ENCODE measurements at regions not wholly inside any gene's neighbourhood (a gene's known extent, or its start where the extent isn't known, plus 50 kb on each side); places are given as distances from the start of the nearest gene placed in this dataset.

GRCh38 chr21:35229290-35229689 is 180.2 kb upstream of the RUNX1 start:
- no peak for ATAC-seq (replicated peaks)
- Mint-ChIP-seq H3K4me3 (no peak overlapping the region), H3K27me3 (peaks cover 4 to 7% of the 10 kb centered on the region in 2 donors), H3K9me3 (peaks cover 0 to 2% of the 10 kb centered on the region in 2 donors), H3K27ac (no peak overlapping the region), H3K36me3 (peaks cover 3% of the 10 kb centered on the region in 2 donors), H3K4me1 (peaks cover 26 to 47% of the 10 kb centered on the region in 2 donors)
- DNase-seq, result no peak

- Mint-ChIP-seq H3K9me3 (peaks cover 0 to 2% of the 10 kb centered on the region in 2 donors), H3K27ac (peak overlapping the region; percentile 93), H3K4me3 (peak overlapping the region; percentile 56 to 80), H3K36me3 (peaks cover 3% of the 10 kb centered on the region in 2 donors), H3K27me3 (peaks cover 4 to 7% of the 10 kb centered on the region in 2 donors), H3K4me1 (peaks cover 30 to 50% of the 10 kb centered on the region in 2 donors)
- ATAC-seq (replicated peaks) (peak; percentile 64 to 76), DNase-seq (peak; percentile 58)
These were observed 178.7 kb upstream of the RUNX1 start for GRCh38 chr21:35227786-35228185.

GRCh38 chr21:35226968-35227744 is 178.1 kb upstream of the RUNX1 start:
- peak; percentile 84 for ATAC-seq (replicated peaks)
- Mint-ChIP-seq H3K4me3 (peak overlapping the region; percentile 64 to 80), H3K27ac (peak overlapping the region; percentile 93), H3K9me3 (peaks cover 0 to 2% of the 10 kb centered on the region in 2 donors), H3K4me1 (peaks cover 35 to 53% of the 10 kb centered on the region in 2 donors), H3K27me3 (peaks cover 2 to 4% of the 10 kb centered on the region in 2 donors), H3K36me3 (peaks cover 3% of the 10 kb centered on the region in 2 donors)
- DNase-seq, result peak; percentile 66

GRCh38 chr21:35226328-35226727 is 177.2 kb upstream of the RUNX1 start:
- ATAC-seq (replicated peaks), result no peak
- H3K9me3 Mint-ChIP-seq, result peaks cover 0 to 2% of the 10 kb centered on the region in 2 donors

GRCh38 chr21:35225573-35225972 is 176.5 kb upstream of the RUNX1 start:
- Mint-ChIP-seq H3K36me3 (peaks cover 3% of the 10 kb centered on the region in 2 donors), H3K27me3 (peaks cover 0 to 4% of the 10 kb centered on the region in 2 donors), H3K4me3 (no peak overlapping the region), H3K4me1 (peaks cover 34 to 53% of the 10 kb centered on the region in 2 donors), H3K9me3 (peaks cover 0 to 2% of the 10 kb centered on the region in 2 donors), H3K27ac (no peak overlapping the region)
- ATAC-seq (replicated peaks) (no peak), DNase-seq (no peak)

More at GRCh38 chr21:35226328-35226727, 177.2 kb upstream of the RUNX1 start:
- Mint-ChIP-seq H3K4me1 (peaks cover 36 to 58% of the 10 kb centered on the region in 2 donors), H3K27ac (peak overlapping the region; percentile 93), H3K27me3 (peaks cover 0 to 4% of the 10 kb centered on the region in 2 donors), H3K36me3 (peaks cover 3% of the 10 kb centered on the region in 2 donors), H3K4me3 (no peak overlapping the region)
- no peak for DNase-seq

- Mint-ChIP-seq H3K4me3 (peak overlapping the region in 1 of 2 donors; percentile 19), H3K36me3 (peaks cover 3% of the 10 kb centered on the region in 2 donors), H3K4me1 (peaks cover 31 to 48% of the 10 kb centered on the region in 2 donors), H3K27me3 (no peaks in the 10 kb centered on the region), H3K9me3 (peaks cover 0 to 2% of the 10 kb centered on the region in 2 donors), H3K27ac (no peak overlapping the region)
- DNase-seq, result no peak
- ATAC-seq (replicated peaks), result no peak
These were observed 174.5 kb upstream of the RUNX1 start for GRCh38 chr21:35223480-35224156.

- Mint-ChIP-seq H3K27ac (peak overlapping the region; percentile 82), H3K9me3 (no peaks in the 10 kb centered on the region), H3K4me3 (peak overlapping the region; percentile 3 to 4), H3K4me1 (peaks cover 23 to 40% of the 10 kb centered on the region in 2 donors), H3K27me3 (no peaks in the 10 kb centered on the region), H3K36me3 (peaks cover 0 to 3% of the 10 kb centered on the region in 2 donors)
- peak; percentile 72 to 78 for ATAC-seq (replicated peaks)
- peak; percentile 67 for DNase-seq
These were observed 173.4 kb upstream of the RUNX1 start for GRCh38 chr21:35222541-35222941.

GRCh38 chr21:35222021-35222420 is 172.9 kb upstream of the RUNX1 start:
- peaks cover 0 to 3% of the 10 kb centered on the region in 2 donors for H3K36me3 Mint-ChIP-seq
- DNase-seq (no peak), ATAC-seq (replicated peaks) (no peak)
- no peaks in the 10 kb centered on the region for H3K9me3 Mint-ChIP-seq
- peaks cover 19 to 35% of the 10 kb centered on the region in 2 donors for H3K4me1 Mint-ChIP-seq
- peak overlapping the region; percentile 33 for H3K27ac Mint-ChIP-seq
- peak overlapping the region in 1 of 2 donors; percentile 3 for H3K4me3 Mint-ChIP-seq
- H3K27me3 Mint-ChIP-seq, result no peaks in the 10 kb centered on the region

GRCh38 chr21:35220301-35220700 is 171.2 kb upstream of the RUNX1 start:
- Mint-ChIP-seq H3K4me3 (no peak overlapping the region), H3K27me3 (no peaks in the 10 kb centered on the region), H3K9me3 (no peaks in the 10 kb centered on the region), H3K36me3 (no peaks in the 10 kb centered on the region), H3K27ac (no peak overlapping the region), H3K4me1 (peaks cover 12 to 20% of the 10 kb centered on the region in 2 donors)
- ATAC-seq (replicated peaks), result no peak
- no peak for DNase-seq

GRCh38 chr21:35219719-35220118 is 170.6 kb upstream of the RUNX1 start:
- no peaks in the 10 kb centered on the region for H3K9me3 Mint-ChIP-seq
- H3K4me1 Mint-ChIP-seq, result peaks cover 12 to 20% of the 10 kb centered on the region in 2 donors
- no peaks in the 10 kb centered on the region for H3K36me3 Mint-ChIP-seq
- H3K27ac Mint-ChIP-seq, result no peak overlapping the region
- no peak for ATAC-seq (replicated peaks)
- H3K27me3 Mint-ChIP-seq, result no peaks in the 10 kb centered on the region
- no peak for DNase-seq
- no peak overlapping the region for H3K4me3 Mint-ChIP-seq

- no peaks in the 10 kb centered on the region for H3K36me3 Mint-ChIP-seq
These were observed 170.2 kb upstream of the RUNX1 start for GRCh38 chr21:35219291-35219690.

GRCh38 chr21:35217504-35218060 is 168.5 kb upstream of the RUNX1 start:
- ATAC-seq (replicated peaks) (no peak), DNase-seq (no peak)
- no peaks in the 10 kb centered on the region for H3K9me3 Mint-ChIP-seq
- H3K27me3 Mint-ChIP-seq, result no peaks in the 10 kb centered on the region
- peaks cover 15 to 27% of the 10 kb centered on the region in 2 donors for H3K4me1 Mint-ChIP-seq
- H3K27ac Mint-ChIP-seq, result no peak overlapping the region
- H3K36me3 Mint-ChIP-seq, result no peaks in the 10 kb centered on the region
- H3K4me3 Mint-ChIP-seq, result no peak overlapping the region

More at GRCh38 chr21:35219291-35219690, 170.2 kb upstream of the RUNX1 start:
- H3K9me3 Mint-ChIP-seq, result no peaks in the 10 kb centered on the region
- H3K27me3 Mint-ChIP-seq, result no peaks in the 10 kb centered on the region
- H3K4me1 Mint-ChIP-seq, result peaks cover 12 to 20% of the 10 kb centered on the region in 2 donors
- no peak overlapping the region for H3K27ac Mint-ChIP-seq
- ATAC-seq (replicated peaks), result no peak
- no peak for DNase-seq
- H3K4me3 Mint-ChIP-seq, result no peak overlapping the region

GRCh38 chr21:35216996-35217395 is 167.9 kb upstream of the RUNX1 start:
- Mint-ChIP-seq H3K27me3 (no peaks in the 10 kb centered on the region), H3K27ac (no peak overlapping the region), H3K9me3 (no peaks in the 10 kb centered on the region), H3K36me3 (no peaks in the 10 kb centered on the region), H3K4me3 (no peak overlapping the region), H3K4me1 (peaks cover 14 to 27% of the 10 kb centered on the region in 2 donors)
- ATAC-seq (replicated peaks), result no peak
- no peak for DNase-seq

- Mint-ChIP-seq H3K36me3 (no peaks in the 10 kb centered on the region), H3K9me3 (peaks cover 0 to 1% of the 10 kb centered on the region in 2 donors)
These were observed 166.8 kb upstream of the RUNX1 start for GRCh38 chr21:35215870-35216269.

More at GRCh38 chr21:35215870-35216269, 166.8 kb upstream of the RUNX1 start:
- H3K4me1 Mint-ChIP-seq, result peaks cover 16 to 30% of the 10 kb centered on the region in 2 donors
- no peak overlapping the region for H3K27ac Mint-ChIP-seq
- DNase-seq, result no peak
- H3K4me3 Mint-ChIP-seq, result no peak overlapping the region
- ATAC-seq (replicated peaks), result no peak
- no peaks in the 10 kb centered on the region for H3K27me3 Mint-ChIP-seq

All from stimulated activated naive B cell treated with anti-CD40 and anti-IgM and Interleukin-4, amounts not matched to agents 10 μg/mL and 1 μg/mL and 100 μg/mL, for 72 hours (primary cell).